B cell (primary cell): ENCODE measurements at regions not wholly inside any gene's neighbourhood (a gene's known extent, or its start where the extent isn't known, plus 50 kb on each side); places are given as distances from the start of the nearest gene placed in this dataset.

Source experiments
- ATAC-seq: fragments of 200-7000 bp; cut with Tn5 transposase; one replicate; pipeline ENCODE4 v1.10.0; 2021; ENCODE audit warnings: low read depth, mild to moderate bottlenecking, moderate number of reproducible peaks, moderate library complexity
- CTCF ChIA-PET: fragments of 350-600 bp; sonication (Branson Sonifier 250); formaldehyde crosslinking; loops from one replicate; lab custom pipeline; 2021; ENCODE audit warnings: antibody characterized with exemption, inconsistent platforms; lab: Charles Lee
- POLR2A ChIA-PET: fragments of 350-600 bp; sonication (Branson Sonifier 250); formaldehyde crosslinking; loops from one replicate; lab custom pipeline; 2021; ENCODE audit warnings: antibody characterized with exemption; lab: Charles Lee
- DNase-seq: peaks from one replicate; pipeline ENCODE4 v3.0.0; 2013
- H2AFZ ChIP-seq: 2 replicates; pipeline ENCODE4 v1.6.1; 2012; ENCODE audit warnings: mild to moderate bottlenecking, low read depth, low read length; ENCODE audit not compliant: insufficient read depth, poor library complexity, severe bottlenecking
- H3K27ac ChIP-seq, 2 donors: 1 replicate in 1 of 2; 2 replicates in 1 of 2; pipeline ENCODE4 v1.5.1; 2012 to 2013; ENCODE audit warnings: low read length in 2 of 2, mild to moderate bottlenecking in 2 of 2, moderate library complexity in 1 of 2
- H3K27me3 ChIP-seq, 4 experiments: fragments of 200-600 bp in 1 of 4; sonication (generic) in 1 of 4; replicated peaks in 1 of 4; 1 replicate in 2 of 4; 2 replicates in 2 of 4; pipeline versions ENCODE4 v1.6.1 to v1.7.0; 2013 to 2016; ENCODE audit warnings: low read length in 3 of 4, mild to moderate bottlenecking in 2 of 4, mixed read lengths in 1 of 4, moderate library complexity in 1 of 4; ENCODE audit not compliant: insufficient read depth in 4 of 4, control insufficient read depth in 3 of 4; ENCODE audit errors: control extremely low read depth in 1 of 4
- H3K36me3 ChIP-seq, 2 experiments: replicated peaks in 1 of 2; 1 replicate in 1 of 2; 2 replicates in 1 of 2; pipeline versions ENCODE4 v1.6.1 to v1.7.1; 2013; ENCODE audit warnings: low read length in 1 of 2; ENCODE audit not compliant: insufficient read depth in 2 of 2, control insufficient read depth in 1 of 2; ENCODE audit errors: control extremely low read depth in 1 of 2, extremely low read depth in 1 of 2
- H3K4me1 ChIP-seq, 2 donors: fragments of 200-600 bp in 1 of 2; sonication (generic) in 1 of 2; 1 replicate in 1 of 2; 2 replicates in 1 of 2; pipeline versions ENCODE4 v1.5.1 to v1.6.1; 2013 to 2017; ENCODE audit warnings: low read length in 2 of 2; ENCODE audit not compliant: control insufficient read depth in 2 of 2, insufficient read depth in 2 of 2
- H3K4me2 ChIP-seq: replicated peaks from 2 replicates; pipeline ENCODE3; 2012; ENCODE audit warnings: mild to moderate bottlenecking, low read depth, low read length; ENCODE audit not compliant: poor library complexity, severe bottlenecking
- H3K4me3 ChIP-seq, 5 experiments: fragments of 200-600 bp in 1 of 5; sonication (generic) in 1 of 5; 1 replicate in 3 of 5; 2 replicates in 2 of 5; pipeline versions ENCODE4 v1.5.1 to v1.7.0; 2011 to 2016; ENCODE audit warnings: low read length in 4 of 5, mild to moderate bottlenecking in 4 of 5, low read depth in 2 of 5, control low read depth in 1 of 5, moderate library complexity in 1 of 5; ENCODE audit not compliant: insufficient read depth in 1 of 5; ENCODE audit errors: control extremely low read depth in 1 of 5, extremely low read depth in 1 of 5
- H3K79me2 ChIP-seq: fragments of 200-600 bp; sonication (generic); one replicate; pipeline ENCODE4 v1.6.0; 2016; ENCODE audit warnings: low read length; ENCODE audit not compliant: control insufficient read depth, insufficient read depth
- H3K9ac ChIP-seq: fragments of 200-600 bp; sonication (generic); 2 replicates; pipeline ENCODE4 v1.6.1; 2017; ENCODE audit warnings: mild to moderate bottlenecking, low read length, moderate library complexity
- H3K9me3 ChIP-seq, 3 donors: one replicate each; pipeline versions ENCODE4 v1.6.1 to v1.7.1; 2013; ENCODE audit warnings: low read length in 2 of 3; ENCODE audit not compliant: control insufficient read depth in 2 of 3, insufficient read depth in 1 of 3; ENCODE audit errors: control extremely low read depth in 1 of 3
- H4K20me1 ChIP-seq: 2 replicates; pipeline ENCODE4 v1.6.0; 2012; ENCODE audit warnings: mild to moderate bottlenecking, low read length; ENCODE audit not compliant: insufficient read depth, control insufficient read depth, poor library complexity, severe bottlenecking
- H3K27ac Mint-ChIP-seq: one replicate; pipeline ENCODE4 v1.8.0; 2021; ENCODE audit warnings: mixed read lengths
- H3K27me3 Mint-ChIP-seq: one replicate; pipeline ENCODE4 v1.8.0; 2021; ENCODE audit warnings: mixed read lengths
- H3K4me1 Mint-ChIP-seq: one replicate; pipeline ENCODE4 v1.8.0; 2021; ENCODE audit warnings: mixed read lengths
- H3K4me3 Mint-ChIP-seq: one replicate; pipeline ENCODE4 v1.8.0; 2021; ENCODE audit warnings: mixed read lengths
- H3K9me3 Mint-ChIP-seq: one replicate; pipeline ENCODE4 v1.8.0; 2022; ENCODE audit warnings: mixed read lengths; ENCODE audit not compliant: insufficient read depth
- CTCF ChIP-seq: fragments of 200-600 bp; IDR thresholded peaks from one replicate; pipeline ENCODE4 v1.8.0; 2022; ENCODE audit warnings: antibody characterized with exemption, mild to moderate bottlenecking
- EZH2 ChIP-seq: IDR thresholded peaks from 2 replicates; pipeline ENCODE4 v1.6.1; 2012; ENCODE audit warnings: borderline replicate concordance, low read depth, mild to moderate bottlenecking, moderate library complexity, low read length; ENCODE audit not compliant: insufficient read depth, poor library complexity, severe bottlenecking
- WGBS: methylation state at CpG from one replicate; pipeline ENCODE4 v1.1.5; 2013; ENCODE audit warnings: missing lambda C conversion rate; ENCODE audit not compliant: insufficient coverage; 5-methylcytosine and 5-hydroxymethylcytosine counted together
- intact Hi-C: fragments of 100-400 bp; cut with micrococcal nuclease; formaldehyde crosslinking; loops from one replicate; pipeline ENCODE4 v1.10.0; 2022

GRCh38 chr11:21911061-21911460 is 281.8 kb upstream of the ANO5 start:
- Histone ChIP-seq H3K4me3 (no peak overlapping the region), H2AFZ (no peak overlapping the region), H3K36me3 (no peaks in the 10 kb centered on the region), H3K79me2 (no peaks in the 10 kb centered on the region), H4K20me1 (no peaks in the 10 kb centered on the region), H3K9ac (no peak overlapping the region), H3K4me2 (no peak overlapping the region), H3K9me3 (no peaks in the 10 kb centered on the region), H3K27ac (no peak overlapping the region), H3K27me3 (no peaks in the 10 kb centered on the region), H3K4me1 (no peaks in the 10 kb centered on the region)
- TF ChIP-seq CTCF (no peak), EZH2 (no peak)
- intact Hi-C loops, result no loop called here
- H3K4me1 Mint-ChIP-seq, result no peaks in the 10 kb centered on the region
- H3K4me3 Mint-ChIP-seq, result no peak overlapping the region
- ATAC-seq (no peak), DNase-seq (no peak)
- H3K9me3 Mint-ChIP-seq, result peaks cover 3% of the 10 kb centered on the region
- no peak overlapping the region for H3K27ac Mint-ChIP-seq
- no peaks in the 10 kb centered on the region for H3K27me3 Mint-ChIP-seq
- POLR2A ChIA-PET, result no interaction called here
- CTCF ChIA-PET, result no interaction called here
- no CpG with 5 or more reads among the region's 2 CpGs for WGBS

- Histone ChIP-seq H3K4me1 (no peaks in the 10 kb centered on the region), H4K20me1 (no peaks in the 10 kb centered on the region), H2AFZ (no peak overlapping the region), H3K27ac (no peak overlapping the region), H3K4me2 (no peak overlapping the region), H3K9ac (no peak overlapping the region), H3K27me3 (no peaks in the 10 kb centered on the region), H3K36me3 (no peaks in the 10 kb centered on the region), H3K9me3 (no peaks in the 10 kb centered on the region), H3K4me3 (no peak overlapping the region), H3K79me2 (no peaks in the 10 kb centered on the region)
- DNase-seq, result no peak
- intact Hi-C loops, result no loop called here
- ChIA-PET CTCF (no interaction called here), POLR2A (no interaction called here)
- H3K9me3 Mint-ChIP-seq, result peaks cover 3% of the 10 kb centered on the region
- TF ChIP-seq CTCF, result no peak
- no peak for TF ChIP-seq EZH2
- no peak overlapping the region for H3K4me3 Mint-ChIP-seq
- H3K27me3 Mint-ChIP-seq, result no peaks in the 10 kb centered on the region
- 94% methylated on average over 1 of the region's 1 CpG for WGBS
- no peak for ATAC-seq
- H3K4me1 Mint-ChIP-seq, result no peaks in the 10 kb centered on the region
- no peak overlapping the region for H3K27ac Mint-ChIP-seq
Measured at GRCh38 chr11:21912285-21912684, 280.6 kb upstream of the ANO5 start.
